DMS79 treated with DMSO at 0.1 percent for 48 hours (cell line): ENCODE measurements at regions not wholly inside any gene's neighbourhood (a gene's known extent, or its start where the extent isn't known, plus 50 kb on each side); places are given as distances from the start of the nearest gene placed in this dataset.
"Not testable (repeated sequence)": the region's sequence is repeated elsewhere in the genome, so short reads cannot be mapped to it uniquely, and the experiment has no call there.

ENCODE experiments used
- DNase-seq: peaks from one replicate; lab custom pipeline; 2025; lab: John Stamatoyannopoulos, UW

GRCh38 chrX:6990552-6991193 lies 156.8 kb upstream of the STS start:
- DNase-seq, result peak; percentile 44

- DNase-seq, result no peak
Measured at GRCh38 chrX:6989858-6990257, 157.7 kb upstream of the STS start.

GRCh38 chrX:6988694-6989093 lies 158.8 kb upstream of the STS start:
- not testable (repeated sequence) for DNase-seq

DNA sequence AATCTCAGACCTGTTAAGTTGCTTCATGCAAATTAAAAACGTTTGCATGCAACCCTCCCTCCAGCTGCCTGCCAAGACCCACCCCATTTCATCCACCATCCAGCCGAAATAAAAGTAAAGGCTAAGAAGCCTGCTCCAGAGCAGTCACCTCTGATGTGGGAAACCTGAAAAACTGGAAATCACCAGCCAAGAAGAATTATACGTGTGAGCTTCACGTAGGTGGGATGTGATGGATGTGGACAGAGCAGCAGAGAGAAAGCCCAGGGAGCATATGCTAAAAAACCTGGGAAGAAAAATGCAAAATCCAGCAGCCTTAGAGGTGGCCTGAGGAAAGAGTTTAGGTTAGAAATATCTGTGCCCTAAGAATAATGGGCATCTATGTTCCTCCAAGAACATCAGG lies 160.6 kb upstream of the STS start:
- DNase-seq, result no peak

- no peak for DNase-seq
Measured at GRCh38 chrX:6985537-6985936, 162.0 kb upstream of the STS start.

DNA sequence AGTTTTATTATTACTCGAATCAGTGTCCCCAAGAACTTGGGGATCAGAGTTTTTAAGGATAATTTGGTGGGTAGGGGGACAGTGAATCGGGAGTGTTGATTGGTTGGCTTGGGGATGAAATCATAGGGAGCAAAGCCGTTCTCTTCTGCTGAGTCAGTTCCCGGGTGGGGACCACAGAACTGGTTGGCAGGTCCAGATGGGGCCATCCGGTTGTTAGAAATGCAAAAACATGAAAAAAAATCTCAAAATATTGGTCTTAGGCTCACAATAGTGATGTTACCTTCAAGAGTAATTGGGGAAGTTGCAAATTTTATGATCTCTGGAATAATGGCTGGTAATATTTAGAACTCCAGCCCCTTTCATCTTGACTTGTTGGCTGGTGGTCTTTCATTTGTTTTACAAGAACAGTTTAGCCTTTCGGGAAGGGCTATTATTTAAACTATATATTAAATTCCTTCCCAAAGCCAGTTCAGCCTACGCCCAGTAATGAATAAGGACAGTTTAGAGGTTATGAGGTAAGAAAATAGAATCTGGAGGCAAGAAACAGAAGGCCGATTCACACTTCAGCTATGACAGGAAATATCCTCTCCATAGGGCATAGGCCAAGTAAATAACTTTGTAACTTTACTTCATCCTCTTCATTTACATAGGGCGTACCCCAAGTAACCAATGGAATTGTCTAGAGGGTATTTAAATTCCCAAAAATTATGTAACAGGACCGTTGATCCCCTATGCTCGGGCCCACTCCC lies 164.1 kb upstream of the STS start:
- DNase-seq, result no peak

GRCh38 chrX:6981718-6982406 lies 165.7 kb upstream of the STS start:
- DNase-seq, result no peak

DNA sequence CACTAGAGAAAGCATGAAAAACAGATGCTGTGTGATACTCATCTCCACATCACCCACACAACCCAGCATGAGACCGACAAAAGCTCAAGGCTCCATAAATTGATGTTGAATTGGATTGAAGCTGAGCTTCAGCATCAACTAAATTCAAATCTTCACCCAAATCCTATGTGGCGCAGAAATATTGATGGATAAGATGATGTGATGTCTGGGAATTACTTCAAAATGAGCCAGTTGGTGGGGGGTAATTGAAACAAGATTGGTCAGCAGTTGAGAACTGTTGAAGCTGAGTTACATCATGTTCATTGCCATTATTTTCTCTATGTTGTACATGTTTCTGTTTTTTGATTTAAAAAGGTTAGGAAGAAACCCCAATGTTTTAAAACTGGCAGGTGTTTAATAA lies 166.5 kb upstream of the STS start:
- DNase-seq, result no peak

DNA sequence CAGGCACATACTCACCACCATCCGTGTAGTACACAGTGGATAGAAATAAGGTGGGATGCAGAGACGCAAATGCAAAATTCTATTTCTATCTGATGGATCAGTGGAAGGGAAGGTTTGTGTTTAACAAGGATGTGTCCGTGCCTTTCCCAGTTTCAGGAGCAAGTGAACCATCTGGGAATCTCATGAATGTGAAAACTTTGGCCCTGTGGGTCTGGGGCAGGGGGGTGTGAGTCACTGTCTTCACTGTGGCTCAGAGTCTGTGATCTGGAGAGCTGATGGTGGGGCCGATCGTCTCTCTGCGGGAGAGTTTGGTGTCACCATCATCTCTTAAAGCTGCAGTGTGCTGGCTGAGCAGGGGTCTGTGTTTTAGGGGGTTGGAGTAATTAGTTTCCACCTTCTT lies 179.3 kb upstream of the STS start:
- no peak for DNase-seq

- DNase-seq, result no peak
Measured at GRCh38 chrX:6965729-6966128, 181.8 kb upstream of the STS start.

GRCh38 chrX:6962006-6962355 lies 185.5 kb upstream of the STS start:
- no peak for DNase-seq

GRCh38 chrX:6961286-6962005 lies 186.1 kb upstream of the STS start:
- DNase-seq, result no peak

GRCh38 chrX:6959006-6959405 lies 188.5 kb upstream of the STS start:
- no peak for DNase-seq

GRCh38 chrX:6954836-6955235 lies 192.7 kb upstream of the STS start:
- DNase-seq, result no peak

DNA sequence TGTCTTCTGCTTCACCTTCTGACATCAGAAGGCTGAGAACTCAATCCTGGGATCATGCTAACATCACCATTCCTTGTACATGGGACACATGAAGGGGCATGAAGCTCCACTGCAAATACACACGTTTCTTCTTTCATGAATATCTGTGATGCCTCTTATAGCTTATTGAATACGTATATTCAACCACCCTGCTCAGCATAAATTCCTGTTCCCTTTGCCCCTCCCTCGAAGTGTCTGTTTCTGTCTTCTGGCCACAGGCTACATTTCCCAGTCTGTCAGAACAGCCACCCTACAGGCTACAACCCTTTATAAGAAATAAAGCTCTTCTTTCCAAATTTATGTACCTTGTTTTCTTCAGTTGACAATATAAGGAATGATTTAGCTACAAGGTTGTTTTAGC lies 201.3 kb upstream of the STS start:
- no peak for DNase-seq

DNA sequence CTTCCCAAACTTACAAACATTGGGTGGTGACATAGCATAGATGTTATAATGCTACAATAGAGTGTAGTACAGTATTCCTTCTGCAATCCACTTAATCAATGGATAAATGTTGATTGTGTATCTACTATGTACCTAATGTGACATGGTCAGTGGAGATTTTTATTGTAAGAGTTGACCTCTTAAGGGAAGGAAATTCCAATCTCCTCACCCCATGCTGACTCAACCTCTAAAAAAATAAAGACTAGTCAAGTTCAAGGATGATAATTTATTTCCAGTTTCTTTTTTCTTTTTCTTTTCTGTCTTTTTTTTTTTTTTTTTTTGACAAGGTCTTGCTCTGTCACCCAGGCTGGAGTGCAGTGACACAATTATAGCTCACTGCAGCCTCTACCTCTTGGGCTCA lies 206.5 kb upstream of the STS start:
- DNase-seq, result no peak

- not testable (repeated sequence) for DNase-seq
Measured at GRCh38 chrX:6932942-6933341, 214.6 kb upstream of the STS start.

DNA sequence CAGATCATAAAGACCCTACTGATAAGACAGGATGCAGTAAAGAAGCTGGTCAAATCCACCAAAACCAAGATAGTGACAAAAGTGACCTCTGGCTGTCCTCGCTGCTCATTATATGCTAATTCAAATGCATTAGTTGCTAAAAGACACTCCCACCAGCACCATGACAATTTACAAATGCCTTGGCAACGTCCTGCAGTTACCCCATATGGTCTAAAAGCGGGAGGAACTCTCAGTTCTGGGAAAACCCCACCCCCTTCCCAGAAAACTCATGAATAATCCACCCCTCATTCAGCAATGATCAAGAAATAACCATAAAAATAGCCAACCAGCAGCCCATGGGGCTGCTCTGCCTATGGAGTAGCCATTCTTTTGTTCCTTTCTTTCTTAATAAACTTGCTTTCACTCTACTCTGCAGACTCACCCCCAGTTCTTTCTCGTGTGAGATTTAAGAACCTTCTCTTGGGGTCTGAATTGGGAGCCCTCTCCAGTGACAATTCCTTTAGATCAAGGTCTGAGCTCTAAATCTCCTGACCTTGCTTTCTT lies 217.1 kb upstream of the STS start:
- DNase-seq, result no peak

DNA sequence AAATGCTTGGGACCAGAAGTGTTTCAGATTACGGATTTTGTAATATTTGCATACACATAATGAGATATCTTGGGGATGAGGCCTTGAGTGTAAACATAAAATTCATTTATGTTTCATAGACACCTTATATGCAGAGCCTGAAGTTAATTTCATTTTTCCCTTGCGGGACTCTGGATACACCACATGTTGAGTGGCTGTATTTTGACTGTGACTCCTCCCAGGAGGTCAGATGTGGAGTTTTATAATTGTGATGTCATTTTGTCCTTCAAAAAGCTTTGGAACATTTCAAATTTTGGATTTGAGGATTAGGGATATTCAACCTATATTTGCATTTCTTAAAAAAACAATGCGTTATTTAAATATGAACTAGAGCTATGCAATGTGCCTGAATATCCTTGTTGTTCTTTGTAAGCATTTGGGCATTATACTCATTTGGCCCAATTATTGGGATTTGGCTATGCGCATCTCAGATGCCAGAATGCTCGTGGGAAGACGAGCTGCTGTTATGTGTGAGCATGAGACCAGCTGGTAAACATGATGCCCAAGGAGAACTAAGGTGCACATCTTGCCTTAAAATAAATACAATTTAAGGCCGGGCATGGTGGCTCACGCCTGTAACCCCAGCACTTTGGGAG lies 223.0 kb upstream of the STS start:
- DNase-seq, result no peak

- peak; percentile 1 for DNase-seq
Measured at GRCh38 chrX:6917666-6918065, 229.8 kb upstream of the STS start.

- no peak for DNase-seq
Measured at GRCh38 chrX:6910218-6910617, 237.3 kb upstream of the STS start.

DNA sequence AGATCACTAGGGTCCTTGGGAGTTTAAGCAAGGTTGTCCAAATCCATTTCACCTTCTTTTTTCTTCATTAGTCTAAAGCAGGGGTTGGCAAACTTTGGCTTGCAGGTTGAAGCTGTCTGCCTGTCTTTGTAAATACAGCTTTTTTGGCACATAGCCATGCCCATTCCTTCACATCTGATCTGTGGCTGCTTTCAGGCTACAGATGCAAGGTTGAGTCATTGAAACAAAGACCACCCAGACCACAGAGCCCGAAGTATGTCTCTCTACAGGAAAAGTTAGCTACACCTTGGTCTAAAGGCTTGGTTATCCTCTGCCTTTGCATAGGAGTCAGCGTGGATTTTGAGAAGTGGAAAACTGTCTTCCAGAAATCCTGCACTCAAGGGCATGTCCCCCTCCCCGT lies 238.1 kb upstream of the STS start:
- no peak for DNase-seq
